GM12865 (cell line): ENCODE measurements at regions not wholly inside any gene's neighbourhood (a gene's known extent, or its start where the extent isn't known, plus 50 kb on each side); places are given as distances from the start of the nearest gene placed in this dataset.
"Not testable (repeated sequence)": the region's sequence is repeated elsewhere in the genome, so short reads cannot be mapped to it uniquely, and the experiment has no call there.

ENCODE experiments used
- DNase-seq: peaks from one replicate; pipeline ENCODE4 v3.0.0; 2010; ENCODE audit warnings: low read depth
- H3K4me3 ChIP-seq: 2 replicates; pipeline ENCODE4 v1.5.1; 2011; ENCODE audit warnings: mild to moderate bottlenecking, low read depth, low read length, control low read depth
- CTCF ChIP-seq: IDR thresholded peaks from 2 replicates; pipeline ENCODE4 v1.5.1; 2011; ENCODE audit warnings: low read length, control low read depth, low read depth, inconsistent platforms; ENCODE audit not compliant: insufficient read depth; ENCODE audit errors: missing control alignments

GRCh38 chr3:67127254-67127653, 129.1 kb downstream of the KBTBD8 start:
- no peak for DNase-seq
- H3K4me3 ChIP-seq = no peak overlapping the region
- TF ChIP-seq CTCF = no peak

GRCh38 chr3:67142432-67142831, 144.3 kb downstream of the KBTBD8 start:
- no peak for TF ChIP-seq CTCF
- no peak for DNase-seq
- H3K4me3 ChIP-seq = no peak overlapping the region

GRCh38 chr3:67145738-67146137, 147.6 kb downstream of the KBTBD8 start:
- H3K4me3 ChIP-seq = no peak overlapping the region
- no peak for TF ChIP-seq CTCF
- DNase-seq = no peak

DNA sequence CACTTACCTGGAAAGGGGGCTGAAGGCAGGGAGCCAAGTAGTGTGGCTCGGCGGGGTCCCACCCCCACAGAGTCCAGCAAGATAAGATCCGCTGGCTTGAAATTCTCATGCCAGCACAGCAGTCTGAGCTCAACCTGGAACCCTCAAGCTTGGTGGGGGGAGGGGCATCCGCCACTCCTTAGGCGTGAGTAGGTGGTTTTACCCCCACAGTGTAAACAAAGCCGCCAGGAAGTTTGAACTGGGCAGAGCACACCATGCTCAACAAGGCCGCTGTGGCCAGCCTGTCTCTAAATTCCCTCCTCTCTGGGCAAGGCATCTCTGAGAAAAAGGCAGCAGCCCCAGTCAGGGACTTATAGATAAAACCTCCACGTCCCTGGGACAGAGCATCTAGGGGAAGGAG, 156.3 kb downstream of the KBTBD8 start:
- TF ChIP-seq CTCF = no peak
- H3K4me3 ChIP-seq = no peak overlapping the region
- DNase-seq = no peak

GRCh38 chr3:67167481-67167880, 169.4 kb downstream of the KBTBD8 start:
- TF ChIP-seq CTCF = no peak
- no peak overlapping the region for H3K4me3 ChIP-seq
- DNase-seq = no peak

DNA sequence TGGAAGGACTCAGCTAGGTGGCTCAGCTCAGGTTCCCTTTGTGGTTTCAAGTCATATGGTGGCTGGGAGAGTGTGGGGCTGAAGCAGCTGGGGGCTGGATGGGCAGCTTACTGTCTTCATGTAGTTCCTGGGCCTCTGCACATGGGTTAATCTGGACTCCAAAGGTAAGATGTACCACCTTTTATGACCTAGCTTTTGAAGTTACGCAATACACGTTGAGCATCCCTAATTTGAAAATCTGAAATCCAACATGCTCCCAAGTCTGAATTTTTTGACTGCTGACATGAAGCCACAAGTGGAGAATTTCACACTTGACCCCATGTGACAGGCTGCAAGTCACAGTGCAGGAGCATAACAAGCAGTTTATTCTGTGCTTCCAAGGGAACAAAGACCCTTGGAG, 173.7 kb downstream of the KBTBD8 start:
- no peak for TF ChIP-seq CTCF
- H3K4me3 ChIP-seq = no peak overlapping the region
- no peak for DNase-seq

- DNase-seq = not testable (repeated sequence)
Measured at GRCh38 chr3:67173130-67173529, 175.0 kb downstream of the KBTBD8 start.

GRCh38 chr3:67176396-67176795, 178.3 kb downstream of the KBTBD8 start:
- TF ChIP-seq CTCF = no peak
- H3K4me3 ChIP-seq = no peak overlapping the region
- no peak for DNase-seq

More at GRCh38 chr3:67173130-67173529, 175.0 kb downstream of the KBTBD8 start:
- H3K4me3 ChIP-seq = not testable (repeated sequence)
